ENCODE measurements at regions not wholly inside any gene's neighbourhood (a gene's known extent, or its start where the extent isn't known, plus 50 kb on each side); places are given as distances from the start of the nearest gene placed in this dataset.

DNA sequence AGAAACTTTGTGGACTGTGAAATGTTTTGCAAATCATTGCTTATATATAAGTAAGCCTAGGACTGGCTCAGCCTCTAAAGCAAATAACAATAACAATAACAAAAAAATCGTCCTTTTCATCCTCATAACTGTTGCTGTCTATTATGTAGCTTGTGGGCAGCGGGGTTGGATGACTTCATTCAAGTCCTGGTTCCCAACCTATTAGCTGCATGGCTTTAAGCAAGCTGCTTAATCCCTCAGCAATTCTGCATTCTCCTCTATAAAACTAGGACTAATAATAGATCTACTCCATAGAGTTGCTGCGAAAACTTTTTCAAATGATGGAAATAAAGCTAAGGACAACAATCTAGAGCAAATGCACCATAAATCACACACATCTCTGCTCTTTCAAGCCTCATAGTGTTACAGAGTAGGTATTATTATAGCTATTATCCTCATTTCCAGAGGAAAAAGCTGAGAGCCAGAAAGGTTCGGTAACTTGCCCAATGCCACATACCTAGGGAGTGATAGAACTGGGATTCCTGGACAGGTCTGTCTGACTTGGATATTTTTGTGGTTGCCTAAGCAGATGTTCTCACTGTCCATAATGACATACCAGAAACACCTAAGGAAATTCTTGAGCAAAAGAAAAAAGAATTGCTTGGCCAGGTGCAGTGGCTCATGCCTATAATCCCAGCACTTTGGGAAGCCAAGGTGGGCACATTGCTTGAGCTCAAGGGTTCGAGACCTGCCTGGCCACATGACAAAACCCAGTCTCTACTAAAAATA lies 98.8 kb upstream of the ADRA1B start:
- DNase-seq, result no peak

GRCh38 chr5:159819591-159820411 lies 96.5 kb upstream of the ADRA1B start:
- no peak for DNase-seq

GRCh38 chr5:159820692-159821091 lies 95.6 kb upstream of the ADRA1B start:
- DNase-seq, result no peak

GRCh38 chr5:159821461-159821940 lies 94.8 kb upstream of the ADRA1B start:
- DNase-seq, result no peak

DNA sequence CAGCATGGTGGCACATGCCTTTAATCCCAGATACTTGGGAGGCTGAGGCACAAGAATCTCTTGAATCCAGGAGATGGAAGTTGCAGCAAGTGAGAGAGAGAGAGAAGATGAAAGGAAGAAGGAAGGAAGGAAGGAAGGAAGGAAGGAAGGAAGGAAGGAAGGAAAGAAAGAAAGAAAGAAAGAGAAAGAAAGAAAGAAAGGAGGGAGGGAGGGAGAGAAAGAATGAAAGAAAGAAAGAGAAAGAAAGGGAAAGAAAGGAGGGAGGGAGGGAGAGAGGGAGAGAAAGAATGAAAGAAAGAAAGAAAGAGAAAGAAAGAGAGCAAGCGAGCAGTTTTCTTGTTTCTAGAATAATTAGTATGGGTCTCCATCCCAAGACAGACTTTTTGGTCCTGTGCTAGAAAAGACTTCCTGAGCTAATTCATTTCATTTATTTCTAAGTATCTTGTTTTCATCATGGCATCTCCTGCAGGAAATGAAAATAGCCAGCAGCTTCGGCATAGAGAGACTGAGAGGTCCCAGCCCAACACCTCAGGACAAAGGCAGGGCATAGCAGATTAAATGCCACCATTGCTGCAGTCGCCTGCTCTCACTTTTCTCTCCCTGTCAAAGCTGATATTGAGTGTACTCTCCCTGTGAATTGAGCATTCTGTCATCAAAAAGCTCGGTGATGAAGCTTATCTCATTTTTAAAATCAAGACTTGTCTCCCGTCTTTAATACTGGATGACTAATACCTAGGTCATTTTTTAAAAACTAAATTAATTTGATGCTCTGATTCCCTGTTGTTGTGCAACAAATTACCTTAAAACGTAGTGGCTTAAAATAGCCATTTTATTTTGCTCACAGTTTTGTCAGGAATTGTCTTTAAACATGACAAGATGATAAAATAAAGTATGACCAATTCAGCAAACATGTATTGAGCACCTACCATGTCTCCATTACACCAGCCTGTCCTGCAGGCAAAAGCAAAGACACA lies 91.8 kb upstream of the ADRA1B start:
- DNase-seq, result no peak

- peak in 1 of 3 donors; percentile 15 for DNase-seq
Measured at GRCh38 chr5:159825551-159826051, 90.7 kb upstream of the ADRA1B start.

DNA sequence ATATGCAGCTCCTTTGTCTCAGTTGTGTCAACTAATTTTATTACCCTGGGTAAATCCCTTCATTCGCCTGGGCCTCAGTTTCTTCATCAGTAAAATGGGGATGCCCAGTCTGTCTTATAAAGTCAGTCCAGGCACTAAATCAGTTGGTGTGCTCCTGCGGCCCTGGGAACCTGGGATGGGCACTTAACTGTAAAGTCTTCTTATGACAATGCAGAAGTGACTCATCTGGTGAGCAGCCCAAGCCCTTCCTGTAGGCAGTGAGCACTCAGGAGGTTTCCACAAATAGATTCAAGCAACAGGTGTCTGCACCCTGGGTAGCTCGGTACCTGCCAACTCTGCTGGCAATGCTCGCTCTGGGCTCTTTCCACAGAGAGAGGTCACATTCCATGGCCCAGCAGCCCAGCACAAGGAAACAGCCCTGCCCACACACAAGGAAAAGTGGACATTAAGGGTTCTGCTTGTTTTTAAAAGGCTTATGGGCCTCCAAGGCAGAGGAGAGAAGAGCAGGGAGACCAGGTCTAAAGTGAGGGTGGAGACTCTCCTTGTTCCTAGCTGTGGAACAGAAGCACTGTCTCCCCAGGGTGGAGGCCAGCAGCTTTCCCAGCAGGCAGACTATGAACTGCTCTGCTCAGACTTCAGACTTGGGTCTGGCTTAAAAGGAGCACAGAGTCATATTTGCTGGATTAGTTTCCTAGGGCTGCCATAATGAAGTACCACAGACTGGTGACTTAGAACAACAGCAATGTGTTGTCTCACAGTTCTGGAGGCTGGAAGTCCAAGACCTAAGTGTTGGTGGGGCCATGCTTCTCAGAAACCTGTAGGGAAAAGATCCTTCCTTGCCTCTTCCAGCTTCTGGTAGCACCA lies 89.7 kb upstream of the ADRA1B start:
- peak; percentile 18 to 47 (median 27) for DNase-seq

DNA sequence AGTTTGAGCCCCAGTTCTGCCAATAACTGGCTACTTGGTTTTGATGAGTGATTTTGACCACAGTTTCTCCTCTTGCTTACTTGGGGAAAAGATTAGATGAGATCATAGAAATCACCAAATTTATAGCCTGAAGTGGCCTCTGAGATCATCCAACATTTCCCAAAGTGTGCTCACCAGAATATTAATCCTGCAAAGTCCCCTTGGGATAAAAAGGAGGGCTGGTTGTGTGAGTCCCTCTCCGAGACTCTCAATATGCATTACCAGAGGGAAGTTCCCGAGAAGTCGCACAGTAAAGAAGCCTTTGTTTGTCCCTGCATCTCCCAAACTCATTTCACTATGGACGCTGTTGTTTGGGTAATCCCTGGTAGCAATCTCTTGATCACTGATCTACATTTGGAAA lies 88.4 kb upstream of the ADRA1B start:
- DNase-seq, result no peak

DNA sequence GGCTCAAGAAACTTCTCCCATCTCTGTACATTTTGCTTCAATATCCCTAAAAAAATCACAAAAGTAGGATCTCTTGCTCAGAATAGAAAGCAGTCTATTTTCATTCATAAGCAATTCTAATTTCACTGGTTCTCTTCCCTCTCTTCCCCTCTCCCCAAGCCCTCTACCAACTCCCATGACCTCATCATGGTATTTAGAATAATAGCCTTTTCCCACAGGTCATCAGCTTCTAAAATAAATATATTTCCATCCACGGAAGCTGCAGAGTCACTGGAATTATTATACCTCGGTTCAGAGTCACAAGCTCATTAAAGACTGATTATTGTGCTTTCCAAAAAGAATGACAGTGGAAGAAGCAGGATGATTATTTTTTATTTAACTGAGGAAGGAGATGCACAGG lies 84.2 kb upstream of the ADRA1B start:
- no peak for DNase-seq

DNA sequence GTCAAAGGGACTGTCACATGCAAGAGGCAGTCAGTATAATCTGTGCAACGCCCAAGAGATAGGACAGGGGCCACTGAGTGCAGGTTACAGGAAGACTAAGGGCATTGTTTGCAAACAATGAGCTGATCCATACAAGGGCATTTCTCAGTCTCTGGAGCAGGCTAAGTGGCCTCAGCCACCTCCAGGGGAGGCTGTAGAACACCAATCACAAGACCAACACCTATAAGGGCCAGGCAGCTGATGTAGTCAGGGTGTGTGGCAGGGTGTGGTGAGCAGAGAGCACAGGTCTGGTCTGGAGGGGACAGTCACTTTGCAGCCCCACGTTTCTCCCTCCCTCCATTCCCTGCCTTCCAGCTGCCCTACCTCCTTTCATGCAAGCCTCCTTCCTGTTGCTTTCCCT lies 83.2 kb upstream of the ADRA1B start:
- no peak for DNase-seq

- DNase-seq, result no peak
Measured at GRCh38 chr5:159833846-159834245, 82.4 kb upstream of the ADRA1B start.

- DNase-seq, result no peak
Measured at GRCh38 chr5:159835548-159835947, 80.7 kb upstream of the ADRA1B start.

- no peak for DNase-seq
Measured at GRCh38 chr5:159836691-159837090, 79.6 kb upstream of the ADRA1B start.

GRCh38 chr5:159837860-159838259 lies 78.4 kb upstream of the ADRA1B start:
- DNase-seq, result no peak

- DNase-seq, result no peak
Measured at GRCh38 chr5:159838551-159839222, 77.6 kb upstream of the ADRA1B start.

DNA sequence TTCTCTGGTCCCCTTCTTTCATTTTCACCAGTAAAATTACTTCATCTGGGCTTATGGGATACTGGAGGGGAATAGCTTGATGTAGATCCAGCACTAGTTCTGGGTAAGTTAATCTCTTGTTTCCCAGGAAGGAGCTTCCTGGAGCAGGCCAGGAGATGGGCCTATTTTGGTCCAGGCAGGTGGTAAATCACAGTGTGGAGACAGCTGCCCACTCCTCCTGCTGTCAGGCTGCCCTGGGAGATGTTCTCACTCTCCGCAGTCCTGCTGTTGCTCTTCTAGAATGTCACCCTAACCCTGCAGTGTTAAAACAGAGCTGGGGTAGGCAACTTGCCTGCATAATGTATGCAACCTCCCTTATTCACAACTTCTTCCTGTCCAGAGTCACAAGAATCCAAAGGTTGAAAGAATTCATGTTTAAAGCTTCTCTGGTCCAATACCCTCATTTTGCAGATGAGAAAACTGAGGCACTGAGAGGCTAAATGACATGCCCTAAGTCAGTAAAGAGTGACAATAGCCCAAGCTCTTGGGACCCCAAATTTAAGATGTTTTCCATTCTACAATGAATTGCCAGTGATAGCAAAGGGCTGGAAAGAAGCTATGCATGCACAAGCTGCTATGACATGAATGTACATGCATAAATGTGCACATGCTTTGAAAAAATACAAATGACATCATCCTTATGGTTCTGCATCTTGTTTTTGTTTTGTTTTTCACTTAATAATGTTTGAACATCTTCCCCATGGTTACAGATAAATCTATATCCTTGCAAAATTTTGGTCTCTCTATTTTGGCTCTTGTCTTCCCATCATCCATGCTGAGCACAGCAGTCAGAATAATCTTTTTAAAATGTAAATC lies 71.8 kb upstream of the ADRA1B start:
- DNase-seq, result no peak

DNA sequence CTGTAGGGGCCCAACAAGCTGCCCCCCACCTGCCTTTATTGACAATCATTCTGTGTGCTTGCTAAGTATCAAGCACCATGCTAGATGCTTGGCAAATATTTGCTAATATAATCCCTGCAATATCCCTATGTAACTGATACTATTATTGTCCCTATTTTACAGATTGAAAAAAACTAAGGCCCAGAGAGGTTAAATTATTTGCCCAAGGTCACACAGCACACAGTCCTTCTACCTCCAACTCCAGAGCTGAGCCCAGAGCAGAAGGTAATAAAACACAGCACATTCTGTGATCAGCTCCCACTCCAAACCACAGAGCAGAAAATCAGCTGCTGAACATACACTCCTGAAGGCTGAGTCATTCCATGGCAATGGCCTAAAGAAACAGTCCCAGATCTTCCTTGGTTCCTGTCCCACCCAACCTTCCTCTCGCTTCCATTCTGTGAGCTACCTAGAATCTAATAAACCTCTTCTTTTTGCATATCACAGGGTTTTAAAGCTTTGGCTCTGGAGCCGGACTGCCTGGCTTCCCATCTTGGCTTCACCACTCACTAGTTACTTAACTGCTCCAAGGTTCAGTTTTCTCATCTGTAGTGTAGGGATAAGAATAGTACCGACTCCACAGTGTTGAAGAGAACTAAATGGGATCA lies 66.7 kb upstream of the ADRA1B start:
- DNase-seq, result peak in 2 of 3 donors; percentile 63 to 65

DNA sequence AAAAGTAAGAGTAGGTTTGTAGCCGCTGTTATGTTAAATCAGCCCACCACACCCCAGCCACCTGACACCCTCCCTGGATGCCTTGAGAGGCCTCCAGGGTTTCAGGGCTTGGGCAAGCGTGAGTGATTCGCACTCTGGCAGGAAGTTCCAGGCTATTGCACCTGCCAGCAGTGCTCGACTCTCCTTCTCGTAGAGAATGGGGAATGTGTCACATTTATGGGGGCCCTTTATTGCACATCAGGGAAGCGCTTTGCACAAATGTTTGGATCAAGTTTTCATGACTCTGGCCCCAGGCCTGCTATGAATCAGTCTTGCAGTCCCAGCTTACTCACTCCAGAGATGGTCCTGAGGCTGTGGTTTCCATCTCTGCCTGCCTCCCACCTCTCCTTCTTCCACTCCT lies 66.1 kb upstream of the ADRA1B start:
- peak in 2 of 3 donors; percentile 53 to 76 for DNase-seq

All from muscle of back (tissue), 3 donors.